ENCODE measurements at regions not wholly inside any gene's neighbourhood (a gene's known extent, or its start where the extent isn't known, plus 50 kb on each side); places are given as distances from the start of the nearest gene placed in this dataset.

DNA sequence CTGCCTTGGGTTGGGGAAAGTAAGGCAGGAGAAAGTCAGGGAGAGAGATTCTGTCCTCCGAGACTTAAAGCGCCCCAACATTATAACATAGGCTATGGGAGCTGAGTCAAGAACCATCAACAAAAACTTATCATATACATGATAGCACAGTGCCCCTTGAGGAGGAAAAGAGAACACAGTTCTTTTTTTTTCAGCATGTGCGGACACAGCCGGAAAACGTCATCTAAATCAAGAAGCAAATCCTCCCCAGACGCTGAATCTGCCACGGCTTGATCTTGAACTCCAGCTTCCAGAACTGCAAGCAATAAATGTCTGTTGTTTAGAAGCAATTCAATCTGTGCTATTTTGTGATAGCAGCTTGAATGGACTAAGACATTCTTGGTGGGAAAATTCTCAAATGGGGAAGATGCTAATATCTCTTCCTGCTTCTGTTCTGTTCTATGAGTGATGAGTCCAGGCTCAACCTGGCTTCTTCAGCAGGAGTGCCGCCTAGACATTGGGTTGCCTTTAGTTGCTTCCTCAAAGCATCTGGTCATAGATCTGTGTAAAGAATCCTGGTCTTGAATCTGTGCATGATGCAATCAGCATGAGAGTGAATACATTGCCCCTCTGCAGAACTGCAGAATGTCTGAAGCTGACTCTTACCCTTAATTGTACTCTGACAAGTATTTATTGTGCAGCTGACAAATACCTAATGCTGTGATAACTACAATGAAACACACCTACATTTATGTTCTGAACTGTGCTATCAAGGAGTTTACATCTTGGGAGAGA, 549.8 kb upstream of the PRKX start:
- no peaks in the 10 kb centered on the region for H4K20me1 ChIP-seq (ENCODE audit: insufficient read depth)
- no peak for TF ChIP-seq REST (IDR thresholded peaks at IDR 0.05; ENCODE audit: borderline replicate concordance)
- no peak for TF ChIP-seq EP300 (conservative IDR thresholded peaks at IDR 0.05; ENCODE audit: poor library complexity, severe bottlenecking)
- TF ChIP-seq, protein P1, sequence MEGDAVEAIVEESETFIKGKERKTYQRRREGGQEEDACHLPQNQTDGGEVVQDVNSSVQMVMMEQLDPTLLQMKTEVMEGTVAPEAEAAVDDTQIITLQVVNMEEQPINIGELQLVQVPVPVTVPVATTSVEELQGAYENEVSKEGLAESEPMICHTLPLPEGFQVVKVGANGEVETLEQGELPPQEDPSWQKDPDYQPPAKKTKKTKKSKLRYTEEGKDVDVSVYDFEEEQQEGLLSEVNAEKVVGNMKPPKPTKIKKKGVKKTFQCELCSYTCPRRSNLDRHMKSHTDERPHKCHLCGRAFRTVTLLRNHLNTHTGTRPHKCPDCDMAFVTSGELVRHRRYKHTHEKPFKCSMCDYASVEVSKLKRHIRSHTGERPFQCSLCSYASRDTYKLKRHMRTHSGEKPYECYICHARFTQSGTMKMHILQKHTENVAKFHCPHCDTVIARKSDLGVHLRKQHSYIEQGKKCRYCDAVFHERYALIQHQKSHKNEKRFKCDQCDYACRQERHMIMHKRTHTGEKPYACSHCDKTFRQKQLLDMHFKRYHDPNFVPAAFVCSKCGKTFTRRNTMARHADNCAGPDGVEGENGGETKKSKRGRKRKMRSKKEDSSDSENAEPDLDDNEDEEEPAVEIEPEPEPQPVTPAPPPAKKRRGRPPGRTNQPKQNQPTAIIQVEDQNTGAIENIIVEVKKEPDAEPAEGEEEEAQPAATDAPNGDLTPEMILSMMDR (IDR thresholded peaks at IDR 0.05; ENCODE audit: poor library complexity, severe bottlenecking), result peak; percentile 49
- H3K79me2 ChIP-seq (replicated peaks; ENCODE audit: insufficient read depth, low read length), result no peaks in the 10 kb centered on the region
- H3F3A ChIP-seq (ENCODE audit: insufficient read depth, low read length, poor library complexity, severe bottlenecking), result no peaks in the 10 kb centered on the region
- H3K36me3 ChIP-seq (ENCODE audit: insufficient read depth, low read length), result no peaks in the 10 kb centered on the region
- H2AFZ ChIP-seq (ENCODE audit: low read depth, low read length), result no peak overlapping the region
- no peaks in the 10 kb centered on the region for H3K9me2 ChIP-seq (ENCODE audit: insufficient read depth, low read length)
- peak overlapping the region; percentile 9 for H3K9ac ChIP-seq (ENCODE audit: low read length)
- no peaks in the 10 kb centered on the region for H3K9me3 ChIP-seq (ENCODE audit: low read length)
- peak overlapping the region; percentile 18 for H3K4me3 ChIP-seq (ENCODE audit: low read length)
- H3K27ac ChIP-seq (ENCODE audit: low read length), result peak overlapping the region; percentile 8
- H3K27me3 ChIP-seq (ENCODE audit: insufficient read depth, low read depth, low read length), result no peaks in the 10 kb centered on the region
- no peak overlapping the region for H3K4me2 ChIP-seq (ENCODE audit: low read length)

DNA sequence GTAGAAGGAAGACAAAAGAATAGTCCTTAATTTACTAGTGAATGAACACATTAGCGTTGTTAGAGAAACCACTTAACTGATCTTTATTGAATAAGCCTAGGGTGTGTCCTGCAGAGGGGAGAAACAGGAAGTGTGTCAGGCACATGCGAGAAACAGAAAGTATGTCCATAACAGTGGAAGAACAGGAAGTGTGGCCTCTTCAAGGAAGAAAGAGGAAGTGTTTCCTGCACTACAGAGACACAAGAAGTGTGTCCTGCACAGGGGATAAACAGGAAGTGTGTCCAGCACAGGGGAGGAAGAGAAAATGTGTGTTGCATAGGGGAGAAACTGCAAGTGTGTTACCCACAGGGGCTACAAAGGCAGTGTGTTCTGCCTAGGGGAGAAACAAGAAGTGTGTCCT, 539.6 kb upstream of the PRKX start:
- Histone ChIP-seq H3F3A (ENCODE audit: insufficient read depth, low read length, poor library complexity, severe bottlenecking) (no peaks in the 10 kb centered on the region), H3K27me3 (ENCODE audit: insufficient read depth, low read depth, low read length) (no peaks in the 10 kb centered on the region), H3K36me3 (ENCODE audit: insufficient read depth, low read length) (no peaks in the 10 kb centered on the region), H3K79me2 (replicated peaks; ENCODE audit: insufficient read depth, low read length) (no peaks in the 10 kb centered on the region), H3K9ac (ENCODE audit: low read length) (no peak overlapping the region), H3K4me3 (ENCODE audit: low read length) (no peak overlapping the region), H3K27ac (ENCODE audit: low read length) (no peak overlapping the region), H4K20me1 (ENCODE audit: insufficient read depth) (no peaks in the 10 kb centered on the region), H3K9me2 (ENCODE audit: insufficient read depth, low read length) (no peaks in the 10 kb centered on the region), H3K4me2 (ENCODE audit: low read length) (no peak overlapping the region), H2AFZ (ENCODE audit: low read depth, low read length) (no peak overlapping the region), H3K9me3 (ENCODE audit: low read length) (no peaks in the 10 kb centered on the region)
- TF ChIP-seq RAD21 (conservative IDR thresholded peaks at IDR 0.05) (no peak), POLR2AphosphoS5 (IDR thresholded peaks at IDR 0.05) (no peak), REST (IDR thresholded peaks at IDR 0.05; ENCODE audit: borderline replicate concordance) (no peak), EZH2 (IDR thresholded peaks at IDR 0.05; ENCODE audit: borderline replicate concordance, insufficient read depth, low read length, poor library complexity, severe bottlenecking) (no peak)
- TF ChIP-seq, protein P1 (IDR thresholded peaks at IDR 0.05; ENCODE audit: poor library complexity, severe bottlenecking), result no peak

Data from neural cell (in vitro differentiated cells).